ENCODE measurements at regions not wholly inside any gene's neighbourhood (a gene's known extent, or its start where the extent isn't known, plus 50 kb on each side); places are given as distances from the start of the nearest gene placed in this dataset.
A peak's percentile ranks its signal among the peaks of the same experiment; 100 is the strongest.

- no peak overlapping the region for H3K4me3 ChIP-seq (ENCODE audit: insufficient read depth, low read depth, low read length)
These were observed 105.0 kb downstream of the PTPRS start for GRCh38 chr19:5235458-5236219.

DNA sequence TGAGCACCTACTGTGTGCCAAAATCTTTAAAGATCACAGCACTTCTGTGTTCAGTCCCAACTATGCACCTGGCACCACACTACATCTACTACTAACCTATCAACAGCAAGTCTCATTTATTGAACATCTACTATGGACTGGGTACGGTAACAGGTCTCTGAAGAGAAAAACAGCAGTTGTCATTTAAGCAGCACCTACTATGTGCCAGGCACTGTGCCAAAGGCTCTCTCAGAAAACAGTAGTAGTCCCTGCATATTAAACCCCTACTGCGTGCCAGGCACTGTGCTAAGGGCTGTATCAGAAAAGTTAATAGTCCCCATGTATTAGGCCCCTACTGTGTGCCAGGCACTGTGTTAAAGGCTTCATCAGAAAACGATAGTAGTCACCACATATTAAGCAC, 106.2 kb downstream of the PTPRS start:
- Histone ChIP-seq H3K27me3 (ENCODE audit: control insufficient read depth, insufficient read depth, low read length) (no peaks in the 10 kb centered on the region), H3K36me3 (replicated peaks; ENCODE audit: control insufficient read depth, insufficient read depth, low read length) (peaks cover 10% of the 10 kb centered on the region), H3K4me3 (ENCODE audit: insufficient read depth, low read depth, low read length) (no peak overlapping the region)
- DNase-seq: no peak

More at GRCh38 chr19:5235458-5236219, 105.0 kb downstream of the PTPRS start:
- Histone ChIP-seq H3K36me3 (replicated peaks; ENCODE audit: control insufficient read depth, insufficient read depth, low read length) (peaks cover 7% of the 10 kb centered on the region), H3K27me3 (ENCODE audit: control insufficient read depth, insufficient read depth, low read length) (no peaks in the 10 kb centered on the region)
- DNase-seq: no peak

DNA sequence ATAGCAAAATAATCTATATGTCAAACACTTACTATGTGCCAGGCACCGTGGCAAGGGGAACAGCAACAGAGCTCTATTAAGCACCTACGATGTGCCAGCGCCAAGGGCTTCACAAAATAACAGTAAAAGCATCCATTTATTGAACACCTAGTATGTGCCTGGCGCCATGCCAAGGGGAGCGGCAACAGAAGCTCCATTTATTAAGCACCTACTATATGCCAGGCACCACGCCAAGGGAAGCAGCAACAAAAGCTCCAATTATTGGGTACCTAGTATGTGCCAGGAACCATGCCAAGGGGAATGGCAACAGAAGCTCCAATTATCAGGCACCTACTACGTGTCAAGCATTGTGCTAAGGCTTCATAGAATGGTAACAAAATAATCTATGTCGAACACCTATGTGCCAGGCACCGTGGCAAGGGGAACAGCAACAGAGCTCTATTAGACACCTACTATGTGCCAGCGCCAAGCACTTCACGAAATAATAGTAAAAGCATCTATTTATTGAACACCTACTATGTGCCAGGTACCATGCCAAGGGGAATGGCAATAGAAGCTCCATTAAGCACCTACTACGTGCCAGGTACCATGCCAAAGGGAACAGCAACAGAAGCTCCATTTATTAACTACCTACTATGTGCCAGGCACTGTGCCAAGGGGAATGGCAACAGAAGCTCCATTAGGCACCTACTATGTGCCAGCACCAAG, 107.7 kb downstream of the PTPRS start:
- Histone ChIP-seq H3K4me3 (ENCODE audit: insufficient read depth, low read depth, low read length) (no peak overlapping the region), H3K36me3 (replicated peaks; ENCODE audit: control insufficient read depth, insufficient read depth, low read length) (peaks cover 10% of the 10 kb centered on the region), H3K27me3 (ENCODE audit: control insufficient read depth, insufficient read depth, low read length) (no peaks in the 10 kb centered on the region)
- no peak for DNase-seq

- peaks cover 9% of the 10 kb centered on the region for H3K36me3 ChIP-seq (replicated peaks; ENCODE audit: control insufficient read depth, insufficient read depth, low read length)
- no peaks in the 10 kb centered on the region for H3K27me3 ChIP-seq (ENCODE audit: control insufficient read depth, insufficient read depth, low read length)
- H3K4me3 ChIP-seq (ENCODE audit: insufficient read depth, low read depth, low read length): no peak overlapping the region
- no peak for DNase-seq
These were observed 108.5 kb downstream of the PTPRS start for GRCh38 chr19:5231857-5232678.

GRCh38 chr19:5230730-5231555, 109.7 kb downstream of the PTPRS start:
- Histone ChIP-seq H3K27me3 (ENCODE audit: control insufficient read depth, insufficient read depth, low read length) (no peaks in the 10 kb centered on the region), H3K4me3 (ENCODE audit: insufficient read depth, low read depth, low read length) (no peak overlapping the region), H3K36me3 (replicated peaks; ENCODE audit: control insufficient read depth, insufficient read depth, low read length) (peaks cover 7% of the 10 kb centered on the region)
- no peak for DNase-seq

- no peak for DNase-seq
- Histone ChIP-seq H3K4me3 (ENCODE audit: insufficient read depth, low read depth, low read length) (no peak overlapping the region), H3K36me3 (replicated peaks; ENCODE audit: control insufficient read depth, insufficient read depth, low read length) (peaks cover 7% of the 10 kb centered on the region), H3K27me3 (ENCODE audit: control insufficient read depth, insufficient read depth, low read length) (no peaks in the 10 kb centered on the region)
These were observed 110.8 kb downstream of the PTPRS start for GRCh38 chr19:5229778-5230335.

- H3K4me3 ChIP-seq (ENCODE audit: insufficient read depth, low read depth, low read length): no peak overlapping the region
- peak; percentile 60 for DNase-seq
- no peaks in the 10 kb centered on the region for H3K27me3 ChIP-seq (ENCODE audit: control insufficient read depth, insufficient read depth, low read length)
- H3K36me3 ChIP-seq (replicated peaks; ENCODE audit: control insufficient read depth, insufficient read depth, low read length): peaks cover 11% of the 10 kb centered on the region
These were observed 111.5 kb downstream of the PTPRS start for GRCh38 chr19:5228932-5229777.

- Histone ChIP-seq H3K27me3 (ENCODE audit: control insufficient read depth, insufficient read depth, low read length) (no peaks in the 10 kb centered on the region), H3K4me3 (ENCODE audit: insufficient read depth, low read depth, low read length) (no peak overlapping the region), H3K36me3 (replicated peaks; ENCODE audit: control insufficient read depth, insufficient read depth, low read length) (peaks cover 11% of the 10 kb centered on the region)
- DNase-seq: no peak
These were observed 112.1 kb downstream of the PTPRS start for GRCh38 chr19:5228490-5228889.

DNA sequence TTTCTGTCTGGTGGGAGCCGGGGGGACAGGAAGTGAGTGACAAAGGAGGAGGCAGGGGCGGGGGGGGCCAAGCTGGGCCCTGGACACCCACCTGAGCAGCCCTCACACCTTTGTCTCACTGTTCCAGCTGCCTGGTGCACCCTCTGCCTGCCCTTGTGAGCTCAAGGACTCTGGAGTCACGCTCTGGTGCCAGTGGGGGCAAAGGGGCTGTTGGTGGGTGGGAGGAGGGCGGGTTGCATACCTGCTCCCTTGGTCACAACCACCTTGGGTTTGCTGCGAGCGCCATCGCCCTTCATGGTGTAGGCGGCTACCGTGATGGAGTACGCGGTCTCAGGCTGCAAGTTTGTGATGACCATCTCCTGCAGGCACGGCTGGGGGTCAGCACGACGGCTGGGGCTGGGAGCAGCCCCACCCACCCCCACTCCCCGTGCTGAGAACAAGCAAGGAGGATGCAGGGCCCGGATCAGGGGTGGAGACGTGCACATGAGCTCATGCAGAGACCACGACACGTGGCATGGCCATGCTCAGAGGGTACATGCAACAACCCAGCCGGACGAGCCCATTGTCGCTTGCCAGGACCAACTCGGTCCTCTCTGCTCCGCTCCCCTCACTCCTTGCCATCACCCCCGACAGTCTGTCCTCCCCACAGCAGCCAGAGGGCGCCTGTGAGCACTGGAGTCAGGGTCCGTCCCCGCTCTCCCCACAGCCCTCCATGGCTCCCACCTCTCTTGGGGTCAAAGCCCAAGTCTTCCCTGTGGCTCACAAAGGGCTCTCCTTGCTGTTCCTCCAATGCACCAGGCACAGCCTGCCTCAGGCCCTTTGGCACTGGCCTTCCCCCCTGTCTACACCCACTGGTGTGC, 114.9 kb downstream of the PTPRS start:
- H3K27me3 ChIP-seq (ENCODE audit: control insufficient read depth, insufficient read depth, low read length): no peaks in the 10 kb centered on the region
- no peak overlapping the region for H3K4me3 ChIP-seq (ENCODE audit: insufficient read depth, low read depth, low read length)
- peaks cover 20% of the 10 kb centered on the region for H3K36me3 ChIP-seq (replicated peaks; ENCODE audit: control insufficient read depth, insufficient read depth, low read length)
- DNase-seq: peak; percentile 88

DNA sequence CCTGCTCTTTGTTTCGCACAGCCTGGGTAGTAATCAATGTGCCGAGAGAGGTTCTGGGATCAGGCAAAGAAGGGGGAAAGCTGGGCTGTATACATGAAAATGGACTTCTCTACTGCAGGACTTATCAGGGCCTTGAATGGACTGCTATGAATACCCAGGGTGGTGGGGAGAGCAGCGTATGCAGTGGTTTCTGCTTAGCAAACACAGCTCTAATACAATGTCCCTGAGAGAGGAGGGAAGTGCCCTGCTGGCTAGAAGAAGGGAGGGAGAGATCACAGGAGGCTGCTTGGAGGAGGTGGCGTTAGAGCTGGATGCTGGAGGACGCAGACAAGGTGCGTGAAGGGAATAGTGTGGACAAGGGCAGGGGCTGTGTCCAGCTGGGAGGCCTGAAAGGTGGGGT, 116.1 kb downstream of the PTPRS start:
- DNase-seq: no peak
- Histone ChIP-seq H3K36me3 (replicated peaks; ENCODE audit: control insufficient read depth, insufficient read depth, low read length) (peaks cover 27% of the 10 kb centered on the region), H3K27me3 (ENCODE audit: control insufficient read depth, insufficient read depth, low read length) (no peaks in the 10 kb centered on the region), H3K4me3 (ENCODE audit: insufficient read depth, low read depth, low read length) (no peak overlapping the region)

- no peaks in the 10 kb centered on the region for H3K27me3 ChIP-seq (ENCODE audit: control insufficient read depth, insufficient read depth, low read length)
- DNase-seq: no peak
- H3K4me3 ChIP-seq (ENCODE audit: insufficient read depth, low read depth, low read length): no peak overlapping the region
- peaks cover 37% of the 10 kb centered on the region for H3K36me3 ChIP-seq (replicated peaks; ENCODE audit: control insufficient read depth, insufficient read depth, low read length)
These were observed 117.7 kb downstream of the PTPRS start for GRCh38 chr19:5222821-5223321.

DNA sequence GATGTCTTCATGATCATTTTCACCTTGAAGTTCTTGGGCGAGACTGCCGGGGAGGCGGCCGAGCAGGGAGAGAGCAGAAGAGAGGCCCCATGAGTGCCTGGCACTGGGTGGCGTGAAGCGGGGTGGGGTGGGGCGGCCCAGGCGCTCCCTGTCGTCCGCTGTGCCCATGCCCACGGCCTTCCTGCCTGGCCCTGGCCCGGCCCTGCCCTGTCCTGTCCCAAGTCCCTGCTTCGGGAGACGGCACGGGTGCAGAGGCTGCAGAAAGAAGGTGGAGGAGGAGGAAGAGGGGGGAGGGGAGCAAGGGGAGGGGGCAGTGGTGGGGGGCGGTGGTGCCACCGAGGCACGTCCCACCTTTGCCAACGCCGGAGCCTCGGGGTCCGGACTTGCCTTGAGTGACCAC, 118.4 kb downstream of the PTPRS start:
- peaks cover 42% of the 10 kb centered on the region for H3K36me3 ChIP-seq (replicated peaks; ENCODE audit: control insufficient read depth, insufficient read depth, low read length)
- no peak overlapping the region for H3K4me3 ChIP-seq (ENCODE audit: insufficient read depth, low read depth, low read length)
- no peaks in the 10 kb centered on the region for H3K27me3 ChIP-seq (ENCODE audit: control insufficient read depth, insufficient read depth, low read length)
- no peak for DNase-seq
